HG02885 (cell line): ENCODE measurements at regions not wholly inside any gene's neighbourhood (a gene's known extent, or its start where the extent isn't known, plus 50 kb on each side); places are given as distances from the start of the nearest gene placed in this dataset.
"Not testable (repeated sequence)": the region's sequence is repeated elsewhere in the genome, so short reads cannot be mapped to it uniquely, and the experiment has no call there.

Experiments used
- ATAC-seq: cut with Tn5 transposase; IDR thresholded peaks from one replicate; pipeline ENCODE4 v1.9.1; 2021; ENCODE audit warnings: mild to moderate bottlenecking; ENCODE audit not compliant: unreplicated experiment, poor library complexity

DNA sequence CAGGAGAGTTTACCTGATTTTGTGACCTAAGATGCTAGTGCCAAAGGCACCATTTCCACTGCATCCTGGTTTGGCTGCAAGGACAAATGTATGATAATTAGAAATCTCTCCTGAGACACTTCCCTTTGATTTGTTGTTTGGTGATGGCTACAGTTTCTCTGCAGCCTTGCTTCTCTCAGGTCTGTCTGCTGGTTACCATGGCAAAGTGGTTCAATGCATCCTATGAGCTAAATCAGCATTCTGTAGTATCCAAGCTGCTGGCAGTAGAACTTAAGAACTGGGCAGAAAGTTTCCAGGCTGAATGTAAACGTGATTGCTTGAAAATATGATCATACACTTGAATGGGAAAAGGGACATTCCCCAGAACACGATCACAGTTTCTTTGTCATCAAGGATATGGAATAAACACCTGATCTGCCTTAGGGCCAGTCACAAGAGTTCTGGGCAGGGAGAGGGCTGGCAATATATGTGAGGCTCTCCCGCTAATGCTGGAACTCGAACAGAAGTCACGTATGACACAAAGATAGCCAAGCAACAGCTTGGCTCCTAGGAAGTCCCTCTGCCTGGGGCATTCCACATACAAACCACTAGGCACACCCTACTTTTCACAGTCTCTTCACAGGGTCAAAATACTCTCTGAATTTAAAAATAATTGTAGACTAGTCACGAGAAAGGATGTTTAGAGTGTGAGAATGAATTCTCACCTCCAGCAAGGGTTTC is 138.1 kb upstream of the GRAMD2B start:
- no peak for ATAC-seq

DNA sequence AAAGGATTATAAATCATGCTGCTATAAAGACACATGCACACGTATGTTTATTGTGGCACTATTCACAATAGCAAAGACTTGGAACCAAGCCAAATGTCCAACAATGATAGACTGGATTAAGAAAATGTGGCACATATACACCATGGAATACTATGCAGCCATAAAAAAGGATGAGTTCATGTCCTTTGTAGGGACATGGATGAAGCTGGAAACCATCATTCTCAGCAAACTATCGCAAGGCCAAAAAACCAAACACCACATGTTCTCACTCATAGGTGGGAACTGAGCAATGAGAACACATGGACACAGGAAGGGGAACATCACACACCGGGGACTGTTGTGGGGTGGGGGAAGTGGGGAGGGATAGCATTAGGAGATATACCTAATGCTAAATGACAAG is 127.1 kb upstream of the GRAMD2B start:
- ATAC-seq: not testable (repeated sequence)

DNA sequence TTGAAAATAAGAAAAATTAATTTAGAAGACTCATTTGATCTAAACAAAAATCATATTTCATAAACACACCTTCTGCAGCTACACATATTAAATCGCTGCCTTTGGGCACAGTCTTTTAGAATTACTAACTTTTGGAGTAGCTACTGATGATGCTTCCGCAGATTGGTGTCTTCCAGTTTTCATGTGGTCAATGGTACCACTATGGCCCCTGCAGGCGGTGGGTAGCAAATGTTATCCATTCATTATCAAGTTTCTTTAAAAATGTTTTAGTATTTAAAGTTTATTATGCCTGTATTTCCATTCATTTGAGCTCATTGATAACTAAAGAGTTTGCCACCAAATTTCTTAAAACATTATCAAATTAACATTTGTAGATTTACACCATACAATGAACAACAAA is 122.9 kb upstream of the GRAMD2B start:
- no peak for ATAC-seq

- no peak for ATAC-seq
These were observed 122.2 kb upstream of the GRAMD2B start for GRCh38 chr5:126301056-126301455.

GRCh38 chr5:126309860-126310259 is 113.3 kb upstream of the GRAMD2B start:
- ATAC-seq: peak; percentile 59

- ATAC-seq: no peak
These were observed 111.4 kb upstream of the GRAMD2B start for GRCh38 chr5:126311766-126312165.

DNA sequence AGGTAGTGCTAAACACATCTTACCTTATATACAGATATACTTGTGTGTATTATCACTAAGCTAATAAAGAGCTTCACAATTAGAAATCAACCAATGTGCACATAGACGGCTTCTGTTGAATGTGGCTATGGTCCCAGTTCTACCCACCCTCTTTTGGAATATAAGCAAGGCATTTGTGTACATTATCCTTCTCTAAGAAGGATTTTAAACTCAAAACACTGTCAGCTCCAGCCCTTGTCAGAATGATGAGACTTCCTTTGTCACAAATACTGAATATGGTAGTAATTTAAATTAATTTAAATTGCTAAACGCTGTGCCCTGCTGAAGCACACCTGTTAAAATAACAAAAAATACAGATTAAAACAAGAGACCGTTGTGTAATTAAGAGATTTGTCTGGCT is 107.9 kb upstream of the GRAMD2B start:
- ATAC-seq: no peak

- no peak for ATAC-seq
These were observed 90.9 kb upstream of the GRAMD2B start for GRCh38 chr5:126332326-126332725.

DNA sequence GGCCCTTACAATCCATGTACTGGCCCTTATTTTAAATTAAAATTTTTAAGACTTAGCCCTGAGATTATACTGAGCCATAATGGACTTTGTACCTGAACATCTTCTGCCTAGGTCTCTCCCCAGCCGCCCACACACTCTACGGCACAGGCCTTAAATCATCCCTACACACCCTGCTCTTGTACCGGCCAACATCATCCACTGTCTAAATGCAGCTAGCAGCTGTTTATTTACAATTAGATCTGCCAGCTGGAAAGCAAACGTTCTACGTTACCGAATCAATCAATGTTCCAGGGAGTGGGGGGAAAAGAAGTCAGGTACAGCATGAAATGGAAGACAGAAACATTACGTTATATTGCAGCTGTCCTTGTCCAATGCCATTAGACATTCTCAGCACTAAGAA is 88.4 kb upstream of the GRAMD2B start:
- ATAC-seq: no peak

DNA sequence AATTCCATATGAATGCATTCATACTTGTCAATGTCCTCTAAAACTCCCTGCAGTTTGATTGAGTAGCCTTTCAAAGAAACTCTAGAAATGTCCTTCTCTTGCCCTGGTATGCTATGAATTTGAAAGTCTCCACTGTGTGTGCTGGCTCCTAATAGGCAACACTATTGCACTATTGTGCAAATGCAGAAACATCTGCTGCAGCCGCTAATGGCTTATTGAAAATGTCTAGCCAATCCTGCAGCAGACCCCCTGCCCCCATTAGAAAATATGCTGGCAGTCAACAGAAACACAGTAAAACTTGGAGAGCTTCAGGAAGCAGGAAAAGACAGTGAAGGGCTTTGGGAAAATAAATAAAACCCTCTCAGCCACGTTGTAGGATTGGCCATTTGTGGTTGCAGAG is 87.3 kb upstream of the GRAMD2B start:
- no peak for ATAC-seq

DNA sequence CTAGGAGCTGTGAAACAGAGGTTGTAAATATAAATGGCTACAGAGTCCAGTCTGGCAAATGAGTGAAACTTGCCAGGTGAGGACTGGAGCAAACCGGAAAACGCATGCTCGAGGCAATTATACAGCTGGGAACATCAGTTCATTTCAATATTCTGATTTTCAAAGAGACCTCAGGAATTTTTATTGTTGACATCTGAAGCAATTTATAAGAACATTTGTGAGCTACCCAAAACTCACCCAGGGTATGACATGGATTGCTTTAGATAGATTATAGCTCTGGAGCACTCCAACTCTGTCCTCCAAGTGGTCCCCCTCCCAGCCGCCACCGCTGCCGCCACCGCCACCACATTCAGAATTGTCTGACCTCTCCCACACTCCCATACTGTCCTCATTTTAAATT is 84.6 kb upstream of the GRAMD2B start:
- ATAC-seq: no peak

GRCh38 chr5:126339215-126339805 is 83.9 kb upstream of the GRAMD2B start:
- ATAC-seq: peak; percentile 79

GRCh38 chr5:126341906-126342630 is 81.1 kb upstream of the GRAMD2B start:
- no peak for ATAC-seq

DNA sequence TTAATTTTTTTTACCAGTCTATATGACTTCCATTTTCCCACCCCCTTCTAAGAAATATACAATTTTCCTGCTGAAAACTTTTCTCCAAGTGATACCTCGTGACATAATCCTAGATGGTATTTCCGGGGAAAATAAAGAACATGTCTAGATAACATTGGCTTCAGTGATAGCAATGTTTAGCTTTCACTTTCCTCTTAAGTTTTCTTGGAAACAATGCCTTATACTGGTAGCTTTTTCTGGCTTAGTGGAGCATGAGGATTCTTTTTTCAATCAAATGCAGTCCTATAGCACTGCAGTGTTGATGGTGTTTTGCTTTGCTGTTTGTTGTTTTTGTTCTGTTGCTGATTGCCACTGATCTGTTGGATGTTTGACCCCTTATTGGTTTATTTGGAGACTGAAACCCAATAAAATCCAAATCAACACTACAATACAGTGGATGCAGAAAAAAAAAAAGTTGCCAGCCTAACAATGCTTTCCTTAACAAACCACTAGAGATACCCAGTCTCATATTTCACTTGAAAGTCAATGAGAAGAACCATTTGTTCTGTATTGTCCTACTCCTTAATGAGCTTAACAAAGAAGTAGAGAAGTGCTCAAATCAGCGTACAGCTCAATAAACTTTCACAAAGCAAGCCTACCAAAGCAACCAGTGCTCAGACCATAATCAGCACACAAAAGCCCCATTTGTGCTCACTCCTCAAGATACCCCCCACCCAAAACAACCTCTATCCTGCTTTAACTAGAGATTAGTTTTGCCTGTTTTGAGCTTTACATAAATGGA is 74.2 kb upstream of the GRAMD2B start:
- ATAC-seq: no peak

DNA sequence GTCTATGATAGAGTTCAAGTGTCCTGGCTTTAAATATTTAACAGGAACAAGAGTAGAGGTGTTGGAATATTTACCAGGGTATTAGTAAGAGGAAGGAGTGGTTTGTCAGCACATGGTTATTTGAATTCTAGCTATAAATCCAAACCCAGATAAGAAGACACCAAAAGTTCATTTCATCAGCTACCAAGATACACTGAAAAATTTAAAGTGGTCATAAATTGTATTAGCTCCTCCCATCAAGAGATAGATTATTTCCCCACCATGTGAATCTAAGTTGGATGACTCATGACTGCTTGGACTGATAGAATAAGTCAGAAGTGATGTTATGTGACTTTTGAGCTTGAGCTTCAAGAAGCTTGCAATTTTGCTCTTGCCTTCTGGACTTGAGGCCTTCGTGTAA is 72.1 kb upstream of the GRAMD2B start:
- ATAC-seq: no peak

GRCh38 chr5:126354012-126354857 is 69.0 kb upstream of the GRAMD2B start:
- peak; percentile 29 for ATAC-seq

DNA sequence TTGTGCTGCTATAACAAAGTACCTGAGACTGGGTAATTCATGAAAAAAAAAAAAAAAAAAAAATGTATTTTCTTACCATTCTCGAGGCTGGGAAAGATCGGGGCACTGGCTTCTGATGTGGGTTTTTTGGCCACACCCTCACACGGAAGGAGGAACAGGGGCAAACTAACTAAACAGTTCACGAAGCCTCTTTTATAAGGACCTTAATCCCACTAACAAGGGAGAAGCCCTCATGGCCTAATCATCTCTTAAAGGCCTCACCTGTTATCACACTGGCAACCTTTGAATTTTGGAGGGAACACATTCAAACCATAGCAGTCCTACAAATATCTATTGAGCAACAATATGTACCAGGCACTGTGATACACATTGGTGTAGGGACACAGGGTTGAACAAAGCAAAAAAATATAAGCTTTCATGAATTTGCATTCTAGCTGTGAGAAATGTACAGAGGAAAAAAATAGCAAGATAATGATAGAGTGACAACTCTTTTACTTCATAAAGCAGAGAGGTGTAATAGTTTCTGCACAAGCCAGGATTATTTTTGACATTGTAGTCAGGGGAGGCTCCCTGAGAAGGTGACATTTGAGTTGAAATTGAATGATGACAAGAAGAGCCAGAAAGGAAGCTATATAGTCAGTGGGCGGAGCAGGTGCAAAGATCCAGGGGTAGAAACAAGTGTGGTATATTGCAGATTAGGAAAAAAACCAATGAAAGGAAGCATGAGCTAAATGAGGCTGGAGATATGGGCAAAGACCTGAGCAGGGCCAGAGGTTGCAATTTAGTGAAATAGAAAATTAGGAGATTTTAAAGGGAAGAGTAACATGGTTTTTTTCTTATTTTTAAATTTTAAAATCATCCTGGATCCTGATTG is 68.1 kb upstream of the GRAMD2B start:
- ATAC-seq: no peak

GRCh38 chr5:126355940-126356339 is 67.3 kb upstream of the GRAMD2B start:
- ATAC-seq: peak; percentile 21
